NCI-H1105 (cell line): ENCODE measurements at regions not wholly inside any gene's neighbourhood (a gene's known extent, or its start where the extent isn't known, plus 50 kb on each side); places are given as distances from the start of the nearest gene placed in this dataset.

Experiments used
- DNase-seq: peaks from one replicate; lab custom pipeline; 2025; lab: John Stamatoyannopoulos, UW

DNA sequence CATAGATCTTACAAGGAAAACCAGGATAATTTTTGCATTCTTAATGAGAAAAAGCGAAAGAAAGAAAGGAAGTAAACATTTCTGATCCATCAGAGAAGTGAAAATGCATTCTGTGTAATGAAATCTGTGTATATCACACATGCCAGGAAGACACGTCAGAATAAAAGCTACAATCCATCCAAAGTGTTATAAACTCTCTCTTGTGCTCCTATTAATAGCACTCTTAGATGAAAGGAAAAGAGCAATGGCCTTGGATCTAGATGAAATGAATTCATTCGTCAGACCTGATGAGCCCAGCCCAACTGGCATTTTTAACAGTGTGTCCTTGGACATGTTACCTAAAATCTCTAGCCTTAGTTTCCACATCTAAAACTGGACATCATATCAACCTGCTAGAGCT is 885.5 kb downstream of the CDH11 start:
- no peak for DNase-seq

DNA sequence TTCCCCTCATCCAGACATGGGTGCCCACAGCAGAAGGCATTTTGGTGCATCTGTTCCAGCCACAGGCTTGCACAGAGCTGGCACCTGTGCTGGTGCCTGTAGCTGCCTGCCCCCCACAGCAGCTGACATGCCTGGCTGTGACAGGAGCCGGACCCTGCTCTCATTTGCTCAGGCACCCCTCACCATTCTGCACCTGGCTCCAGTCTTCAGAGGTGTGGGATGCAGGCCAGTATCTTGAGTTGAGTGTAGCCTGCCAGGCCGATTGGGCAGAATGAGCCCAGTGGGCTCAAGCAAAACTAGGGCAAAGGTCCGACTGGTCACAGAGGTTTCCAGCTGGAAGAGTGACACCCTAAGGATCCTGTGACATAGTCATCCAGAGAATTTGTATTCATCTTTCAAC is 887.7 kb downstream of the CDH11 start:
- DNase-seq = no peak

DNA sequence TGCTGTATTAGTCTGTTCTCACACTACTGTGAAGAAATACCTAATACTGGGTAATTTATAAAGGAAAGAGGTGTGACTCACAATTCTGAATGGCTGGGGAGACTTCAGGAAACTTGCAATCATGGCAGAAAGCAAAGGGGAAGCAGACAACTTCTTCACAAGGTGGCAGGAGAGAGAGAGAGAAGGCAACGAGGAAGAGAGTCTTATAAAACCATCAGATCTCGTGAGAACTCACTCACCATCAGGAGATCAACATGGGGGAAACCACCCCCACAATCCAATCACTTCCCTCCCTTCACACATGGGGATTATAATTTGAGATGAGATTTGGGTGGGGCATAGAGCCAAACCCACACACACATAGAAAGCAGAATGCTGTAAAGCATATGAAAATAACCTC is 896.2 kb downstream of the CDH11 start:
- no peak for DNase-seq

DNA sequence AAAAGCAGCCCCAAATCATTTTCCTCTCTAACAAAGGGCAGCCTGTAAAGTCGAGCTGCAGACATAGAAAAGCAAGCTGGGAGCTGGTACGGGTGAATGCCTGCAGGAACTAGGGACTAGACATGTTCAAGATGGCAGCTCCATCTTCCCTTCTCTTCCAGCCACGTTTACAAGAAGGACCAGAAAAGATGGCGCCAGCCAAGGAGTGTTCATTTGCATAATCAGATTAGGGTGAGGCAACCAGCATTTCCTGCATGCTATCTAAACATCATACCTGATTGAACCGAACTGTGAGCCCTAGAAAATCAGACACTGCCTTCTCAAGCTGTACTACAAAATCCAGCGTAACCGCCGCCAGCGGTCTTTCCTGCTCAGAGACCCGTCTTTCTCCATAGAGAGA is 896.8 kb downstream of the CDH11 start:
- DNase-seq = no peak

DNA sequence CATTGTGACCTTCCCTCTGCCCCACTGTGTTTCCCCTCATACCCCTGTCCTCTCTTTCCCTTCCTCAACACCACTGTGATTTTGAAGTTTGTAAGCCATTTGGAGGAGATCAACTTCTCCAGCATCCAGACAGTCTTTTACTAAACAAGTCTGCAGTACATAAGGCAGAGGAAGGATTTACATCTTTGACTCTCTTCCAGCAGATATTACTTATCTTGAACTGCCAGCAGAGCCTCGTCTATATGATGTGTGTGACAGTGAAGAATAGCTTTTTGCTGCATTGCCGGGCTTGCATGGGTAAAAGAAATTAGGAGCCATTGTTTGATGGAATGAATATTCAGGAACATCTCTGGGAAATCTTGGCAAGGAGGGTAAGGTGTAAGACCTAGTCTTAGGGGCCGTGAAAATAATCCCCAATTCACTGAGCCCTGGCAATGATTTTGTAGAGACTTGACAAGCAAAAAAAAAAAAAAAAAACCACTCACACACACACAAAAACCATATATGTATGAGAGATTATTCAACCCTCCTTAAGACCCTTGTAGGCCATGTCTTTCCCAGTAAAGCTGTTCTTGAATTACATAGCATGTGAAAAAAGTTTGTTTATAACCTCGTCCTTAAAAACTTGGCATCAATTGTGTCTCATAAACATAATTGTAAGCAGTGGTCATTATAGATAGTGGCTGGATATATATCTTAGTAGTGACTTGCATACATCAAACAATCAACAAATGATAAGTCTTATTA is 903.9 kb downstream of the CDH11 start:
- DNase-seq = no peak

DNA sequence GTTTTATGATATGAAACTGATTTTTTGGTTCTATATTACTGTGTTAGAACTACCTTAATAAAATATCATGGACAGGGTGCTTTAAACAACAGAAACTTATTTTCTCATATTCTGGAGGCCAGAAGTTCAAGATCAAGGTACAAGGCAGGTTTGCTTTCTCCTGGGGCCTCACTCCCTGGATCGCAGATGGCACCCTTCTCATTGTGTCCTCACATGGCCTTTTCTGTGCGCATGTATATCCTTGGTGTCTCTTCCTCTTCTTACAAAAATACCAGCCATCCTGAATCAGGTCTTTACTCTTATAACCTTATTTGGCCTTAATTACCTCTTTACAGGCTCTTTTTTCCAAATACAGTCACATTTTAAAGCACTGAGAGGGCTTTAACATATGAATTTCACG is 906.1 kb downstream of the CDH11 start:
- DNase-seq = no peak

DNA sequence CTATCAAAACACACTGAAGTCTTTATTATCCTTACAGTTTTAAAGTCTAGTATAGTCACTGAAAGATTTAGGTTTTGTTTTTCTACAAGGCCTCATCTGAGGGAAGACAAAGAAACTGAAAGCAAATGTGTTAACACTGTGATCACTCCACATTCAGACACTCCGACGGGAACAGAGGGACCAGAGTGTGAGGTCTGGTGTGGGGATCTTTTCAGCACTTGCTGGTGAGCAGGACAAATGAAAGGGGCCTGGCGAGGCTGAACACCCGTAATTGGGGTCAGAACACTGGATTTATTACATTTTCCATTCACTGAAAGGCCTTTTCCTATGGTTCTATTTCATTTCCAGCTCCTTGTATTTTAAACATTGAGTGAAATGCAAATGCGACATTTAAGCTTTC is 910.5 kb downstream of the CDH11 start:
- no peak for DNase-seq

DNA sequence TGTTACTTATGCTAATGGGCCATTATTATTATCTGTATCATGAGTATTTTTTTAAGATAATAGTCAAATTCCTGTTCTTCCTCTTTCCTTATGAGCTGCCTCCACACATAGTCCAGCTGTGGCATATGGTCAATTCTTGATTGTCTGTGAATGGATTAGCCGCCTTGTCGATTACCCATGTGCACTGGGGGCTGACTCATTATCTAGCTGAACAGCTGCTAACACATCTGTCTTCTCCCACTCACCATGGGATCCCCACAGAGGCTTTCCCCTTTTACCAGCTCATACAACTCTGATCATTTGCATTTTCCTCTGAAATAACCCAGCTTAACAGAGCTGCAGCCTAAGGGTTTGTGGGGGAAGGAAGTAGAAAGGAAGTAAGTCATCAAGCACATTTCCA is 915.0 kb downstream of the CDH11 start:
- no peak for DNase-seq

DNA sequence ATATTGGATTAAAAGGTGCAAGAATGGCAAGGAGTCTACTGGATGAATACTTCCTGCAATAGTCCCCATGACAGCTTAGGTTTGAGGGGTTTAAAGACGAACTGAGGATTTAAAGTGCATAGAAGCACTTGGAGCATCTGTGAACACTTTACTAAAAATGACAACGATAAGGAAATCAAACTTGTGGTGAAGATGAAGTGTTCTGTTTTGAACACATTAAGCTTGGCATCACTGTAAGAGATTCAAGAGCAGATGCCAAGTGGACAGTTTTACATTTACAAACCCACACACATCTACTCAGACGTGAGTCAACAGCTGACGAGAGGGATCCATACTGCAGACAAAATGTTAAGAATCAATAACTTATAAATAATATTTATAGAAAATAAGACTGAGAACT is 918.7 kb downstream of the CDH11 start:
- DNase-seq = no peak

DNA sequence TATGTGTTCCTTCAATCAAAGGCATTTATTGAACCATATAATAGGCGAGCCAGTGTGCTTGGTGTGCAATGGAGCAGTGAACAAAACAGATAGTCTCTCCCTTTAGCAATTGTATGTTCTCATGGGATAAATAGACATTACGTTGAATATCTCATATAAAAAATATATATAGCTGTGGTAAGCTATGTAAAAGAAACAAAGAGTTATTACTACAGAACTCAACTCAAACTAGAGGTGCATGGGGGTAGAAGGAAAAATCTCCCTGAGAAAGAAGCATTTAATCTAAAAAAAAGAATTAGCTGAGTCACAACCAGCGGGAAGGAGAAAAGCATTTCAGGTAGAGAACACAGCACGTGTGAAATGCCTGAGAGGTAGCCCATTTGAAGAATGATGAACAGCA is 919.3 kb downstream of the CDH11 start:
- DNase-seq = no peak

DNA sequence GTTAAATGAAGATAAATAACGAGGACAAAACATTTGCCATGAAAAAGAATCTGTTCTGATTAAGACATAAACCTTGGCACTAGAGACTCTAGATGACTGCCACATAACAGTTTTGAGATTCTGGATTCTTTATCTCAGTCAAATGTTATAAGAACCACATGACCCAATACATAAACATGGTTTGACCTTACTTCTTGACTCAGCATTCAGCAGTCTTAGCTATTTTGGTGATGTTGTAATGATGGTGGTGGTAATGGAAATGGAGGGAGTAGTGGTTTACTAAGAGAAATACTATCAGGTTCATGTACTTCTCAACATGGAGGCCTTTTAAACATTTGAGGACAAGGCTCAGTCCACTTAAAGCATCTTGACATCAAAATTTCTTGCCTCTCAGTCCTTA is 925.4 kb downstream of the CDH11 start:
- DNase-seq = no peak

DNA sequence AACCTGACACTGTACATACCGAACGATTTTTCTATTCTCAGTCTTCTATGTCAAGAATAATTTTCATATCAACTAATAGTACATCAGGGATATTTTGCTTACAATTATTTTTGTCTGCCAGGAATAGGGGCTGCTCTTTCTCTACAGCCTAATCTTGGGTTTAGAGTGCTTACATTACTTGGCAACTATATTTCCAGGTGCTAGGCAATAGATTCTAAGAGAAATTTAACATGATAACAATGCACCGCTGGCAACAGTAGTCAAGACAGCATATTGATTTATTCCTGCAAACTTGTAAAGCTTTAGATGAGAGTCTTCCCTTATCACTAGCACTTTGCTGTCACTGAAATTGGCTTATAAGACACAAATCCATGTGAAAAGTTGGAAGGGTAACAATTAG is 935.9 kb downstream of the CDH11 start:
- DNase-seq = no peak

DNA sequence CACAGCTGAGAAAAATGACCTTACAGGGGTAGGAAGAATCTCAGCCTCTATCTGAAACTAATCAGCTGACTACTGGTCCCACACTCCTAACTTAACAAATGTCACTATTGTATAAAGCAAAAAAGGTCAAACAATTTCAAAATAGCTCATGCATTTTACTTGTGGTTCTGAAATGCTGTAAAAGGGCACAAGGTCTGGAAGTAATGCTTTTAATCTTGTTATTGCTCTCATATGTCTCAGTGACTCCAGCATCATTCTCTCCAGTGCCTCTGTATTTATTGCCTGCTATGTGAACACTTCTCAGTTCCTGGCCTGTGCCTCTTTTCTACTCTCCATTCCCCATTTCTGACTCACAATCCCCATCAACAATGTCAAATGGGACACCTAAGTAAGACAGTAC is 937.7 kb downstream of the CDH11 start:
- no peak for DNase-seq

DNA sequence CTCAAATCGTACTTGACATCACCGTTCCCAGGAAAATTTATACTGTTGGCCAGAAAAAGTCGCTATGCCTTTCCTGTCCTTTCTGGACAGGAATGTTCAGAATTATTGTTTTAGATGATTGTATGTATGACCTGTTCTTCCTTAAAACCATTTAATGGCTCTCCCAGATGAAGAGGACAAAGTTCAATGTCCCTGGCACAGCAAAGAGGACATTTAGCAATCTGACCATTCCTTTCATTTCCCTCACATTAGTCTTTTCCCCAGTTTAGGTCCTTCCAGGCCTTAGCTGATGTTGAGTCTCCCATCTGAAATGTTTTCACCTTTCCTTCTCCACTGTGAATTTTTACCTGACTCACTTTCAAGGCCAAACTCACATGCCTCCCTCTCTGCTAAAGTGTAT is 938.9 kb downstream of the CDH11 start:
- no peak for DNase-seq

DNA sequence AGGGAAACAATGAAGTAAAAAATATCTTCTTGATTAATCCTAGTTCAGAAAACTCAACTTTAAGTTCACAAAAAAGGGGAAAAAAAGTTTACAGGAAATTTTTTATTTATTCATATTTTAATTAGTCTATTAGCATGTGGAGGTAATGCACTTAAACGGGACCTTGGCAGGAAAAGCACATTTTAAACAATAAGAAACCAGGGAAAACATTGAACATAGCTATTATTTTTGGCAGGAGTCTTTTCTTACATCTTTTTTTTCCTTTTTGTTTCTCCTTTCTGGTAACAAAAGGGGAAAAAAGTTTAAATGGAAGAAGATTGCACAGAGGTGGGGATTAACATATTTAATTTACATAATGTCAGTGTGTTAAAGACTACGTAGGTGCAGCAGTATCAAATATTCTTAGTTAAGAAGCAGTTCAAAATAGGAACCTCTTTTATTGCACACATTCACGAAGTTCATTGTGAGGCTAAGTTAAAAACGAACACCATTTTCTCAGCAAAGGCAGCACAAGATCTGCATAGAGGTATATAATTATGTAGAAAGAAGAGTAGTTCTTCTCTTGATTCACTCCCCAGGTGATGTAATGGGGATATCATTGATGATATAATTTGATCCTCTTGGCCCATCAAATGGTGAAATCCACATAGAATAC is 940.5 kb downstream of the CDH11 start:
- no peak for DNase-seq

DNA sequence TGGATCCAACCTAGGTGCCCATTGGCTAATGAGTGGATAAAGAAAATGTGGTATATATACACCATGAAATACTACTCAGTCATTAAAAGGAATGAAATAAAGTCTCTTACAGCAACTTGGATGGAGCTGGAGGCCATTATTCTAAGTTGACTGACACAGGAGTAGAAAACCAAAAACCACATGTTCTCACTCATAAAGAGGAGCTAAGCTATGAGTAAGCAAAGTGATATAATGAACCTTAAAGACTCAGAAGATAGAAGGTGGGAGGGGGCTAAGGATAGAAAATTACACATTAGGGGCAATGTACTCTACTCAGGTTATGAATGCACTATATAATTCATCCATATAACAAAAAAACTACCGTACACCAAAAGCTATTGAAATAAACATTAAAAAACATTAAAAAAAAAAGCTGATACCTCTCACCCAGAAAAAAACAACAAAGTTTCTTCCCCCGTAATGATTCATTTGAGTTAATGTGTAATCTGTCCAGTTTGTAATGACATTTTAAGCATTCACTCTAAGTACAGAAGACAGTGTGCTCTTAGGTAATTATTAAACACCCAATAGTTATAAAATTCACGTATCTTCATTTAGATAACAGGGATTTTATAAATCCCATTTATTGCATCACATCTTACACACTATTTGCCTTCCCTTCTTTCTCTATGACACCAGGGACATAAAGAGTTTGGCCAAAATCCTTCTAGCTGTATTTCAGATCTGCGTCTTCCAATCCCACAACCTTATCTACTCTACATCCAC is 941.5 kb downstream of the CDH11 start:
- no peak for DNase-seq

DNA sequence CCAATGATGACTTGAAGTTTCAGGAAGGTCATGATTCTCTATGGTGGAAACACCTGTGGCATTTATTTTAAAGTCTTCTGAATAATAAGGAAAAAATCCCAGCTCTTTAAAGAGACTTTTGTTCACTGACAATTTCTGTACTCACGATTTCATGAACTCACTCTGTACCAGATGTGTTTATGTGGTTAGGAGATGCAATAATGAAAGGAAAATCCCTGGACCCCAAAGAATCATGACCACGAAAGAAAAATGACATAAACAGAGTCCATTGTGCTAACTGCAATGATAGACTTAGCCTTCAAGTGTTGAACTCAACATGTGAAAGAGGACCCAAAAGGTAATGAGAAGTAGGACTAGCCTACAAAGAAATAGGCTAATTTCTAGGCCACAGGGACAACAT is 947.5 kb downstream of the CDH11 start:
- DNase-seq = no peak

DNA sequence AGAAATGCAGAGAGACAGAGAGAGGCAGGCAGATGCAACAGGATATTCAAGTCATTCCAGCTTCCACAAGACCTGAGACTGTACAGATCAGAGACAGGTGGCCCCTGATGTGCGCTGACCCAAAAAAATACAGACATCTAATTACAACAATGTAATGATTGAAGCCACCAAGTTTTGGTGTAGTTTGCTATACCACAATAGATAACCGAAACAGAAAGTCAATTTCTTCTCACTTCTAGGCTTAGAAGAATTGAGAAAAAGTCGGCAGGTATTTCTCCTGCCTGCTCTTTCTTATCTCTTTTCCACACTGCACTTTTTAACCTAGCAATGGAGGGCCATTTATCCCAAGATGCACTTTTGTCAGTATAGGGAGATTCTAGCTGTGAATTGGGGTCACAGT is 949.2 kb downstream of the CDH11 start:
- DNase-seq = no peak

DNA sequence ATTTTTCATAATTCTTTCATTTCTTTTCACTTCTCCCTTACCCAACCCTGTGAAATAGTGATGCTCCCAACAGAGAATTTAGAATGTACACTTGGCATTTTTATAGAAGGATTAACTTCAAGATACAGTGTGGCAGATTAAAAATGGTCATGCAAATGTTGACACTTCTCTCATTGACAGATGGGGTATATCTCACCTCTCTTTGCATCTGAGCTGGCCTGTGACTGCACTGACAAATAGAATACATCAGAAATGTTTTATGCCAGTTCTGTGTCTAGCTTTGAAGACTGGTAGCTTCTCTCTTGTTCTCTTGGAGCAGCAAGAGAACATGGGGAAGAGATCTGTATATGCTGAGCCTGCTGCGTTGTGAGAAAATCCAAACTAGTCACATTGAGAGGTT is 949.6 kb downstream of the CDH11 start:
- DNase-seq = no peak

DNA sequence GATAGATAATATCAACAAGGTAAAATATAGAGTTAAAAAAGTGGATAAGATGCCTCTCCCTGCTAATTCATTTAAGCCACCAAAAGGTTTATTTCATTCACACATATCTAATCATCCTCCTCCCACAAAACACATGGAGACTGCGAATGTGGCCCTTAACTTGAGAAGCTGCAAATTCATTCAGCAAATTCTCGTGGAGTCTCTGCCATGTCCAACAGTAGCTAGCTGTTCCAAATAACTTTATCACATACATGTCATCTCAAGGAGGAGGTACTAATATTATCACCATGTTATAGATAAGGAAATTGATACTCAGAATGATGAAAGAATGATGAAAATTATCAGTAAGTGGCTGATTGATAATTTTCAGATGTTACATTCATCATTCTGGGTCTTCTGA is 950.2 kb downstream of the CDH11 start:
- no peak for DNase-seq

DNA sequence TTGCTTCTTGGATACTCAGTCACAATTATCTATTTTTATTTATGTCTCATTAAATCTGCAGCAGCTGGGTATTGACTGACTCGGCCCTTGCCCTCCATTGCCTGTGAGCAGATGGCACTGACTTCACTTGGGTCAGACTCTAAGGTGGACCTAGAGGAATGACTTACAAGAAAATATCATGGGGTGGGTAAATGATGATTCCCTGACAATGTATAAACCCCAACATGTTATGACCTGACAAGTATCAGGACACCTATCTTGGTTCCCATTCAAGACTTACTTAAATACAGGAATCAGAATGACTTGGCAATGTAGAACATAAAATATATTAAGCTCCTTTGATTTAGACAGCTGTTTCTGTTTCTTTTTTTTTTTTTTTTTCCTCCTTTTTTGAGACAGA is 953.5 kb downstream of the CDH11 start:
- no peak for DNase-seq

DNA sequence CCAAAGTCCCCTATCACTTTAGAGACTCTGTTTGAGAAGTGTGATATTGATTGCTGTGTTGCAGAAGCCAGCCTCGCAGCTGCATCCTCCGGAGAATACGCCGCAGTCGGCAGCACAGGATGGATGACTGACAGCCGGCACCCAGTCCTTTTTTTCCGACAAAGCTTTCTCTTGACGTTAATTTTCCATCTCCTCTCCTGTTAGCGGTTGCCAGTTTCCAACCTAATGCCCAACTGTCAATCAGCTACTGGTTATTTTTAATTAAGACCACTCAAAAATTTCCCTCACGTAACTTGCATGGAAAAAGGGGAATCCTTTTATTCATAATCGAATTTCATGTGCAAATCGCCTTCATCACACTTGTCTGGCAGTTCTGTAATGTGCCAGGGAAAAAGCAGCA is 953.9 kb downstream of the CDH11 start:
- no peak for DNase-seq

DNA sequence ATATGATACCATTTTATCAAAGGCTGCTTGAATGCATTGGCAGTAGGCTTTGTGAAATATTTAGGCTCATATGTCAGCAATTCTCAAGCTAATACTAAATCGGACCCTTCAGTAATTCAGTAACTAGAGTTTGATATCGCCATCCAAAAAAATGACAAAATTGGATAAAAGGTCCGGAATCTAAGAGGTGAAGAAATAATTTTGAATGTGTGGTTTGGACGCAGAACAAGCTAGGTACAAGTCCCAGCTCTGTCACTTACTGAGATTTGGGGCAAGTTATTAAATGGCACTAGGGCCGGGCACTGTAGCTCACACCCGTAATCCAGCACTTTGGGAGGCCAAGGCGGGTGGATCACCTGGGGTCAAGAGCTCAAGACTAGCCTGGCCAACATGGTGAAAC is 956.5 kb downstream of the CDH11 start:
- DNase-seq = no peak
